ENCODE measurements at regions not wholly inside any gene's neighbourhood (a gene's known extent, or its start where the extent isn't known, plus 50 kb on each side); places are given as distances from the start of the nearest gene placed in this dataset.

DNA sequence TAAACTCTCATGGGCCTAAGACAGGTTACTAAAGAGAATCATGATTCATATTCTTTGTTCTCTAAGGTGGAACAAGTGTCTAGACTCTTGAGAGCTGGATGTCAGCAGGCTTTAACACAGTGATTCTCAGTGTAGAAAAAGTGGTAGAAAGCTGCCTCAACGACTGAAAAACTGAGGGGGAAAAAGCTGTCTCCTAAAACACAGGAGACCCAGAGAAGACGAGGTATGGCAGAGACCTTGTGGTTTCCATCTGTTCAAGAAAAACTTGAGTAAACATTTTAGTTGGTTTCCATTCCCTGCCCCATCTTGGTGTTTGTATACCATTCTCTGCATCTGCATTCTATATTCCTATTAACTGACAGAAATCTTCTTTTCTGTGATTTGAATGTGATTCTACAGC lies 57.6 kb upstream of the MAP3K7 start:
- no peaks in the 10 kb centered on the region for H3K36me3 ChIP-seq (ENCODE audit: control insufficient read depth in 2 of 2, extremely low read depth in 1 of 2, insufficient read depth in 2 of 2, low read length in 2 of 2)
- H3K9ac ChIP-seq (ENCODE audit: control insufficient read depth, extremely low read depth, insufficient read depth, low read length): no peak overlapping the region
- no peak for FAIRE-seq
- H3K9me3 ChIP-seq (ENCODE audit: control insufficient read depth, low read depth, low read length): no peaks in the 10 kb centered on the region
- H3K79me2 ChIP-seq (ENCODE audit: control insufficient read depth, insufficient read depth, low read length): no peaks in the 10 kb centered on the region
- TF ChIP-seq CTCF (optimal IDR thresholded peaks at IDR 0.05 in 1 of 3, IDR thresholded peaks at IDR 0.05 in 1 of 3, conservative IDR thresholded peaks at IDR 0.05 in 1 of 3; ENCODE audit: extremely low read depth in 1 of 3, insufficient read depth in 2 of 3, low read length in 3 of 3) (no peak), EZH2 (IDR thresholded peaks at IDR 0.05; ENCODE audit: low read length) (no peak)
- no peak overlapping the region for H3K27ac ChIP-seq (ENCODE audit: control insufficient read depth, insufficient read depth, low read length)
- H2AFZ ChIP-seq (ENCODE audit: control insufficient read depth, low read length): no peak overlapping the region
- no peaks in the 10 kb centered on the region for H3K27me3 ChIP-seq (ENCODE audit: control insufficient read depth, extremely low read depth, insufficient read depth, low read length)
- DNase-seq (ENCODE audit: low read depth, low spot score): no peak
- no peak overlapping the region for H3K4me3 ChIP-seq (ENCODE audit: control insufficient read depth in 2 of 3, extremely low read depth in 1 of 3, insufficient read depth in 2 of 3, low read depth in 1 of 3, low read length in 3 of 3)
- no peaks in the 10 kb centered on the region for H3K9me1 ChIP-seq (ENCODE audit: control insufficient read depth, extremely low read depth, insufficient read depth, low read length)
- no peak overlapping the region for H3K4me2 ChIP-seq (ENCODE audit: control insufficient read depth, extremely low read depth, insufficient read depth, low read depth, low read length)
- dilution Hi-C loops (cut with MboI; ENCODE audit: extremely low pct_ligation_motif_present, low sequenced_read_pairs): no loop called here
- no peaks in the 10 kb centered on the region for H4K20me1 ChIP-seq (ENCODE audit: control insufficient read depth, extremely low read depth, insufficient read depth, low read length)
- H3K4me1 ChIP-seq (ENCODE audit: control insufficient read depth, extremely low read depth, insufficient read depth, low read length): peaks cover 6% of the 10 kb centered on the region

GRCh38 chr6:90643381-90643780 lies 56.5 kb upstream of the MAP3K7 start:
- dilution Hi-C loops (cut with MboI; ENCODE audit: extremely low pct_ligation_motif_present, low sequenced_read_pairs): no loop called here
- Histone ChIP-seq H3K4me1 (ENCODE audit: control insufficient read depth, extremely low read depth, insufficient read depth, low read length) (peaks cover 6% of the 10 kb centered on the region), H4K20me1 (ENCODE audit: control insufficient read depth, extremely low read depth, insufficient read depth, low read length) (no peaks in the 10 kb centered on the region), H2AFZ (ENCODE audit: control insufficient read depth, low read length) (no peak overlapping the region), H3K9ac (ENCODE audit: control insufficient read depth, extremely low read depth, insufficient read depth, low read length) (no peak overlapping the region), H3K27ac (ENCODE audit: control insufficient read depth, insufficient read depth, low read length) (no peak overlapping the region), H3K4me3 (ENCODE audit: control insufficient read depth in 2 of 3, extremely low read depth in 1 of 3, insufficient read depth in 2 of 3, low read depth in 1 of 3, low read length in 3 of 3) (no peak overlapping the region), H3K79me2 (ENCODE audit: control insufficient read depth, insufficient read depth, low read length) (no peaks in the 10 kb centered on the region), H3K27me3 (ENCODE audit: control insufficient read depth, extremely low read depth, insufficient read depth, low read length) (no peaks in the 10 kb centered on the region), H3K9me3 (ENCODE audit: control insufficient read depth, low read depth, low read length) (no peaks in the 10 kb centered on the region), H3K9me1 (ENCODE audit: control insufficient read depth, extremely low read depth, insufficient read depth, low read length) (no peaks in the 10 kb centered on the region), H3K36me3 (ENCODE audit: control insufficient read depth in 2 of 2, extremely low read depth in 1 of 2, insufficient read depth in 2 of 2, low read length in 2 of 2) (no peaks in the 10 kb centered on the region), H3K4me2 (ENCODE audit: control insufficient read depth, extremely low read depth, insufficient read depth, low read depth, low read length) (no peak overlapping the region)
- TF ChIP-seq EZH2 (IDR thresholded peaks at IDR 0.05; ENCODE audit: low read length) (no peak), CTCF (optimal IDR thresholded peaks at IDR 0.05 in 1 of 3, IDR thresholded peaks at IDR 0.05 in 1 of 3, conservative IDR thresholded peaks at IDR 0.05 in 1 of 3; ENCODE audit: extremely low read depth in 1 of 3, insufficient read depth in 2 of 3, low read length in 3 of 3) (no peak)
- DNase-seq (ENCODE audit: low read depth, low spot score): no peak
- FAIRE-seq: no peak

Measured in keratinocyte (primary cell).